Esophagus (tissue), 2 donors: ENCODE measurements at regions not wholly inside any gene's neighbourhood (a gene's known extent, or its start where the extent isn't known, plus 50 kb on each side); places are given as distances from the start of the nearest gene placed in this dataset.
"Not testable (repeated sequence)": the region's sequence is repeated elsewhere in the genome, so short reads cannot be mapped to it uniquely, and the experiment has no call there.

Experiments used
- H3K27ac ChIP-seq, 2 donors: one replicate each; pipeline ENCODE4 v1.5.1; 2013; ENCODE audit warnings: low read depth in 2 of 2, mild to moderate bottlenecking in 2 of 2, inconsistent platforms in 1 of 2, low read length in 1 of 2, moderate library complexity in 1 of 2
- H3K27me3 ChIP-seq, 2 donors: one replicate each; pipeline ENCODE4 v1.6.1; 2013; ENCODE audit warnings: low read length in 2 of 2, control low read depth in 1 of 2, mild to moderate bottlenecking in 1 of 2; ENCODE audit not compliant: insufficient read depth in 2 of 2, control insufficient read depth in 1 of 2
- H3K36me3 ChIP-seq, 2 donors: one replicate each; pipeline ENCODE4 v1.6.1; 2013; ENCODE audit warnings: low read length in 1 of 2; ENCODE audit not compliant: control insufficient read depth in 2 of 2, insufficient read depth in 2 of 2
- H3K4me1 ChIP-seq, 2 donors: one replicate each; pipeline ENCODE4 v1.6.1; 2013; ENCODE audit warnings: low read length in 1 of 2; ENCODE audit not compliant: control insufficient read depth in 2 of 2, insufficient read depth in 2 of 2
- H3K4me3 ChIP-seq, 2 donors: one replicate each; pipeline ENCODE4 v1.5.1; 2013; ENCODE audit warnings: low read length in 2 of 2, mild to moderate bottlenecking in 2 of 2, low read depth in 1 of 2, moderate library complexity in 1 of 2
- H3K9me3 ChIP-seq, 2 donors: one replicate each; pipeline ENCODE4 v1.6.1; 2013; ENCODE audit warnings: mild to moderate bottlenecking in 2 of 2, low read depth in 1 of 2, low read length in 1 of 2, moderate library complexity in 1 of 2; ENCODE audit not compliant: control insufficient read depth in 2 of 2, insufficient read depth in 1 of 2
- WGBS, 2 donors: extraction: QIAGEN DNeasy Blood & Tissue Kit; methylation state at CpG; one replicate each; pipeline ENCODE4 v1.1.7; 2013; 5-methylcytosine and 5-hydroxymethylcytosine counted together
- donor health status: healthy with polysubstance abuse.
- donor health status: Bipolar disorder and iron deficiency.

DNA sequence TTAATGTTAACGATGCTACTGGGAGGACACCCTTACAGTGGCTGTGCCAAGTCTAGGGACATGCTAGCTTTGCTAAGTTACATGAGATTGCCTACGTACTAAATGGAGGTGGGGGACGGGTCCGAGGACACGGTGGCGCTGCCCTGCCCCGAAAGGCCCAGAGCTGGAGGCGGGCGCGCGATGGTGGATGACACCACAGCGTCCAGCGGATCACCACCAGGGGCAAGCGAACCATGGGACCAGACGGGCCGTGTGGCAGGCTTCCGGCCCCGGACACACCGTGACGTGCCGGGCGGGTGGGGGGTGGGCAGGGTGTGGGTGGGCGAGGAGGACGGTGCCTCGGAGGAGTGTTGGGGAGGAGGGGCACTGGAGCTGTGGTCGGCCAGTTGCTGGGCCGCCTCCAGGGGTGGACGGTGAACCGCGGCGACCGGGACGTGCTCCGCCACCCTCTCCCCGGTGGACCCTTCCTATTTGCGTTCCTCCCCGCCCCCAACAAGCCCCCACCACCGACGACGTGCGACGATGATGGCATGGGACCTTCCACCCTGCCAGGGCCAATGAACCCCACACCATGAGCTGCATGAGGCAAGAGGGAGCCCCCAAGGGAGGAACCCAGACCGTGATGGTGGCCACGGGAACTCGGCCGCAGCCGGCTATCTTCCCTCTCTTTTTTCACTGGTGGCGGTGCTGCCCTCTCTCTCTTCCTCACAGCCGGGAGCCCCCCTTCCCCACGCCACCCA is 773.3 kb upstream of the DEFB115 start:
- peaks cover 26 to 35% of the 10 kb centered on the region in 2 donors for H3K9me3 ChIP-seq
- no peak overlapping the region for H3K27ac ChIP-seq
- 93 to 97% methylated on average over 32 to 49 of the region's 50 CpGs for WGBS, 2 donors
- H3K27me3 ChIP-seq, result no peaks in the 10 kb centered on the region
- no peaks in the 10 kb centered on the region for H3K36me3 ChIP-seq
- no peaks in the 10 kb centered on the region for H3K4me1 ChIP-seq
- no peak overlapping the region for H3K4me3 ChIP-seq

DNA sequence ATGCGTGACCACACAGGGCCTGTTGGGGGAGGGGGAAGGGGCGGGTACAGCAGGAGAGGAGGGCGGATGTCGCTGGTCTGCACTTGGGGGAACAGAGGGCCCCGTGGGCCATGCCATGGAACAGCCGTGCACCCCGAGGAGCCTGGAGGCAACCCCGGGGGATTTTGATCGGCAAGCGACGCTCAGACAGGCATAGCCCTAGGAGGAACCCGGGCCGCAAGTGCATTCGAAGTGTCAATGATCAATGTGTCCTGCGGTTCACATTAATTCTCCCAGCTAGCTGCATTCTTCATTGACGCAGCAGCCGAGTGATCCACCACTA is 772.8 kb upstream of the DEFB115 start:
- Histone ChIP-seq H3K36me3 (no peaks in the 10 kb centered on the region), H3K4me3 (no peak overlapping the region), H3K4me1 (no peaks in the 10 kb centered on the region), H3K27me3 (no peaks in the 10 kb centered on the region), H3K27ac (no peak overlapping the region), H3K9me3 (peaks cover 31 to 41% of the 10 kb centered on the region in 2 donors)
- WGBS, 2 donors, result 93% methylated on average over 16 to 17 of the region's 17 CpGs

DNA sequence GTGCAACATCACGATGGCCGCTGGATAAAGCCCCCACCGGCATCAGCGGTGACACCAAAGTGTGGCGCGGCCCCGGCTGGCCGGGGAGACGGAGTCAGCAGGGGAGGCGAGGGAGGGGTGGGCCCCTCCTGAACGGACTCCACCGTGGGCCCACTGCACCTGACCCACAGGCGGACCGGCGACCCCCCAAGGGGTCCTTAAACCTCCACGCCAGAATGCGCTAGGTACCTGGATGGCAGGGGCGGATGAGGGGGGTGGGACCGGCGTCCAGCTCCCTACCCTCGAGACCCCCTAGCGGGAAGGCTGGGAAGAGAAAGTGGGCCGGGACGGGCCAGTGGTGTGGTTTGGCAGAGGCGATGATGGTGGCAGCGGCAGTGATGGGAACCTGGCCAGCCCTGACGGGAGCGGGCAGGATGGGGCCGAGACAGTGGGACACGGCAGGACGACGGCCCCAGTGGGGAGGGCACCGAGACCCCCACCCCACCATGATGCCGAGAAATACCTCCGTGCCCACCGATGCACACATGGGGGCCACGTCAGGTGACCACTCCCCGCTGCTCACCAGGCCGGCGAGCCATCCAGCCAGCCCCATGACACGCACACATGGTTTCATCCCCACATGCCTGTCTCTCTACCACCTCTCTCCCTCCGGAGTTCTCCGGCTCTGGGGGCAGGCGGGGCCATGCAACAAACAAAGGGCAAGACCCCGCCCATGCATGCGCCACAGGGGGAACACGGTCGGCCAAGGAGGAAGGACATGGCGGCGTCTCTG is 771.9 kb upstream of the DEFB115 start:
- H3K4me1 ChIP-seq, result no peaks in the 10 kb centered on the region
- WGBS, 2 donors, result 93 to 94% methylated on average over 48 to 50 of the region's 50 CpGs
- no peak overlapping the region for H3K27ac ChIP-seq
- no peak overlapping the region for H3K4me3 ChIP-seq
- H3K27me3 ChIP-seq, result no peaks in the 10 kb centered on the region
- peaks cover 32 to 41% of the 10 kb centered on the region in 2 donors for H3K9me3 ChIP-seq
- no peaks in the 10 kb centered on the region for H3K36me3 ChIP-seq

DNA sequence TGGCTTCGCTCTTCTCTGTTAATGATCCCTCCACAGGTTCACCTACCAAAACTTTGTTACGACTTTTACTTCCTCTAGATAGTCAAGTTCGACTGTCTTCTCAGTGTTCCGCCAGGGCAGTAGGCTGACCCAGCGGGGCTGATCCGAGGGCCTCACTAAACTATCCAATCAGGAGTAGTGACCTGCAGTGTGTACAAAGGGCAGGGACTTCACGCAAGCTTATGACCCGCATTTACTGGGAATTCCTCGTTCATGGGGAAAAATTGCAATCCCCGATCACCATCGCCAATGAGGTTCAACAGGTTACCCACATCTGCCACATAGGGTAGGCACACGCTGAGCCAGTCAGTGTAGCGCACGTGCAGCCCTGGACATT is 771.4 kb upstream of the DEFB115 start:
- H3K4me1 ChIP-seq, result no peaks in the 10 kb centered on the region
- no peaks in the 10 kb centered on the region for H3K36me3 ChIP-seq
- H3K27ac ChIP-seq, result no peak overlapping the region
- peaks cover 32 to 44% of the 10 kb centered on the region in 2 donors for H3K9me3 ChIP-seq
- no peak overlapping the region for H3K4me3 ChIP-seq
- WGBS, 2 donors, result 91 to 96% methylated on average over 12 to 14 of the region's 14 CpGs
- no peaks in the 10 kb centered on the region for H3K27me3 ChIP-seq

DNA sequence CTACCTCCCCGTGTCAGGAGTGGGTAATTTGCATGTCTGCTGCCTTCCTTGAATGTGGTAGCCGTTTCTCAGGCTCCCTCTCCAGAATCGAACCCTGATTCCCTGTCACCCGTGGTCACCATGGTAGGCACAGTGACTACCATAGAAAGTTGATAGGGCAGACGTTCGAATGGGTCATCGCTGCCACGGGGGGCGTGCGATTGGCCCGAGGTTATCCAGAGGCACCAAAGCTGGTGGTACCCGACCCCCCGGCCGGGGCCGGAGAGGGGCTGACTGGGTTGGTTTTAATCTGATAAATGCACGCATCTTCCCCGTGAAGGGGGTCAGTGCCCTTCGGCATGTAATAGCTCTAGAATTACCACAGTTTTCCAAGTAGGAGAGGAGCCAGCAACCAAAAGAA is 770.0 kb upstream of the DEFB115 start:
- not testable (repeated sequence) for H3K27me3 ChIP-seq, H3K27ac ChIP-seq, H3K4me1 ChIP-seq, H3K4me3 ChIP-seq, H3K36me3 ChIP-seq
- 89 to 92% methylated on average over 18 of the region's 18 CpGs for WGBS, 2 donors
- H3K9me3 ChIP-seq, result peaks cover 32 to 44% of the 10 kb centered on the region in 2 donors

DNA sequence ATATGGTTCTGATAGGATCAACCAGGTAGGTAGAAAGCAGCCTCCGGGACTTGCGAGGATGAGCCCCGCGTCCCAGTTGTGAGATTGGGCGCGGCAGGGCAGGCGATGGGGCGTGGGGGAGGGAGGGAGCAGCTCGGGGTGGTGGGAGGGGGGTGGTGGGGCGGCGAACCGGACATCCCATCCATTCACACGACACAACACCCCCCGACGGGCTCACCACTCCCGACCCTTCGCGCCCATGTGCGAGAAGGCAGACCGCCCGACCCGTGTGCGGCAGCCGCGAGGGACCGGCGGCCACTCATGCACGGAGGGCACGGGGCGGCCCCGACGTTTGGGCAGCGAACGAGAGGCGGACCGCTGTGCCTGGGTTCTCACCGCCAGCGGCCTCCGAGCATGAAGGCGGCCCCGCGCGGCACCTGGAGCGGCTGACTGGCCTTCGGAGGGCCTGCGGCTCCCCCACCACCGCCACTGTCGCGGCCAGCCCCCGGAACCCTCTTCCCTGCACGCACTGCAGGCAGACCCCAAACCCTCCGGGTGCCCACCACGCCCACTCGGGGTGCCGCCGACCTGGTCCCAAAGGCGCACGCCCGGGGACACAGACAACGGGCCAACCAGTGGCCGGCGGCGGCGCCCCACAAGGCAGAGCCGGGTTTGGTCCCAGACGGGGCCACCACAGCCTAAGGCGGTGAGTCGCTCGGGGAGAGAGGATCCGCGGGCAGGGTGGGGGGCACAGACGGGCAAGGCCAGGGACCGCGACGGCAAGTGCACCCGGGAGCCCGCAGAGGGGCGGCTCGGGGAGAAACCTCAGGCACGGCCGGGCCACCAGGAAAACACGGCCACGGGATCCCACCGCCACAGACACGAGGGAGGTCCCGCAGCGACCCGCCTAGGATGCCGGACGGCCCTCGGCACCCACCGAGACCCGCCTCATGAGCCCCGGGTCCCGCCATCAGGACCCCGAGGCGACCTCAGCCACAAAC is 769.2 kb upstream of the DEFB115 start:
- Histone ChIP-seq H3K36me3 (no peaks in the 10 kb centered on the region), H3K27me3 (no peaks in the 10 kb centered on the region), H3K9me3 (peaks cover 32 to 44% of the 10 kb centered on the region in 2 donors), H3K4me3 (no peak overlapping the region), H3K27ac (no peak overlapping the region), H3K4me1 (no peaks in the 10 kb centered on the region)
- 53 to 61% methylated on average over 89 to 97 of the region's 97 CpGs for WGBS, 2 donors

DNA sequence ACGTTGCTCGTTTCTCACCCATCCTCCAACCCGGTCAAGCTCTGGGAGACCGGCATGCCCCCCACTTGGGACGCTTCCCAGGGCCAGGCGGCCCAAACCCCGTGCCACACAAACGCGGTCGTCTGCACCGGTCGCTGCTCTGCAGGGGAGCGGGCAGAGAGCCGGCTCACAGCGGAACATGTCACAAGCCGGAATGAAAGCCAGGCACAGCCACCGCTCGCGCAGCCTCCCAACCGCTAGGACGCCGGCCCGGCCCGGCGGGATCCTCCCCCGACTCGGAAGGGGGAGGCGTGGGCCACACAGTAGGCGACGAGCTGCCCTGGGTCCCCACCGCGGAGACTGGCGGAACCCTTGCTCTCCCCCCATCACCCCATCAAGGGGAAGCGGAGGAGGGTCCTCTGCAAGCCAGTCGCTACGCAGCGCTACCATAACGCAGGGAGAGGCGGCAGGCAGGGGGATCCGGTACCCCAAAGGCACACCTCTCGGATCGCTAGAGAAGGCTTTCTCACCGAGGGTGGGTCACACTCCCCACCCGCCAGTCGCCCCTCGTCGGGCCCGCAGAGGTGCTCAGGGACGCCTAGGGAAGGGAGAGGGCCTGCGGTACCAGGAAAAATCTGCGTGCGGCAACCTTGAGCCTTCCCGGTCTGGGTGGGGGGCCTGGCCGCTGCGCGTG is 768.4 kb upstream of the DEFB115 start:
- 43 to 49% methylated on average over 51 to 56 of the region's 56 CpGs for WGBS, 2 donors
- Histone ChIP-seq H3K9me3 (peaks cover 30 to 42% of the 10 kb centered on the region in 2 donors), H3K4me3 (no peak overlapping the region)

DNA sequence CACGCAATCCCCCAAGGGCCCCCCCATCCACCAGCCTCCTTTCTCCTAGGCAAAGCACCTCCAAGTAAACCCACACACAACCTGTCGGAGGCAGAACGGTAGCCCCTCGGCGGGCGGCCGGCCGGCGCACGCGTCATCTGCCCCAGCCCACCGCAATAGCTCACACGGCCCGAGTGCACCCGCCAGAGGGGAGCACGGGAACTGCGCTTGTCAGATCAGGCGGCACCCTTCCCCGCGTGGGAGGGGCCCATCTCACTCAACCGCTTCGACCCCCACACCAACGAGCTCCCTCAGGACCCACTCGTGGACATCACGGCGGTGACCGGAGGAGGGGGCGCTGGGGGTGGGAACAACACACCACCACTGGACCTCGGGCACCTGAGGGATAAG is 767.9 kb upstream of the DEFB115 start:
- no peak overlapping the region for H3K27ac ChIP-seq
- no peaks in the 10 kb centered on the region for H3K4me1 ChIP-seq
- H3K4me3 ChIP-seq, result no peak overlapping the region
- WGBS, 2 donors, result 63 to 70% methylated on average over 27 to 29 of the region's 29 CpGs
- no peaks in the 10 kb centered on the region for H3K27me3 ChIP-seq
- H3K9me3 ChIP-seq, result peaks cover 26 to 36% of the 10 kb centered on the region in 2 donors
- H3K36me3 ChIP-seq, result no peaks in the 10 kb centered on the region

More for the DNA sequence above, 768.4 kb upstream of the DEFB115 start:
- Histone ChIP-seq H3K27me3 (no peaks in the 10 kb centered on the region), H3K27ac (no peak overlapping the region), H3K4me1 (no peaks in the 10 kb centered on the region), H3K36me3 (no peaks in the 10 kb centered on the region)

DNA sequence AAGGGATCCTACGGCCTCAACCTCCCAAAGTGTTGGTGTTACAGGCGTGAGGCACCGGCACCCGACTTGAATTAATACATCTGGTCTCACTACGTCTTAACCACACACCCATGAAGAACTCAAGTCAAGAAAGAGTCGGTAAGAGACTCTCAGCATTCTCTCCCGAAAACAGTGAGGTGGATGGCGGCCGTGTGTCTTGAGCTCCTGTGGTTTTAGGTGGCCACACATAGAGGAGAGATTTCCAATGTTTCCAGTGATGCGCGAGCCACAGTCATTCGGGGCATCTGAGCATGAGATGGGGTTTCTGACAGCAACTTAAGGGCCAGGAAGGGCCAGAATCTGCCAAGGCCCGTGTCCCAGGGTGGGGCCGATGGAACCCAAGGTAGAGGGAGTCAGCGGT is 766.4 kb upstream of the DEFB115 start:
- Histone ChIP-seq H3K27ac (no peak overlapping the region), H3K9me3 (peaks cover 21 to 27% of the 10 kb centered on the region in 2 donors), H3K36me3 (no peaks in the 10 kb centered on the region), H3K4me3 (no peak overlapping the region), H3K4me1 (no peaks in the 10 kb centered on the region), H3K27me3 (no peaks in the 10 kb centered on the region)
- WGBS, 2 donors, result 87 to 91% methylated on average over 15 of the region's 15 CpGs
